ENCODE measurements at regions not wholly inside any gene's neighbourhood (a gene's known extent, or its start where the extent isn't known, plus 50 kb on each side); places are given as distances from the start of the nearest gene placed in this dataset.

GRCh38 chr5:51838459-51838858 lies 455.2 kb downstream of the ISL1 start:
- WGBS, 2 donors, result 72 to 79% methylated on average over 2 of the region's 2 CpGs
- DNase-seq (no peak), ATAC-seq (no peak), FAIRE-seq (no peak)
- intact Hi-C loops (cut with DNase I), result no loop called here
- Histone ChIP-seq H3K27me3 (no peaks in the 10 kb centered on the region), H3K9me3 (no peaks in the 10 kb centered on the region), H3K4me3 (no peak overlapping the region), H3K27ac (no peak overlapping the region), H3K36me3 (no peaks in the 10 kb centered on the region), H3K4me1 (no peaks in the 10 kb centered on the region)
- TF ChIP-seq CTCF (IDR thresholded peaks at IDR 0.05), result no peak

- WGBS, 2 donors, result 63 to 75% methylated on average over 7 of the region's 7 CpGs
- Histone ChIP-seq H3K36me3 (no peaks in the 10 kb centered on the region), H3K27ac (no peak overlapping the region), H3K9me3 (no peaks in the 10 kb centered on the region), H3K4me3 (no peak overlapping the region), H3K27me3 (no peaks in the 10 kb centered on the region), H3K4me1 (no peaks in the 10 kb centered on the region)
- TF ChIP-seq CTCF (IDR thresholded peaks at IDR 0.05), result no peak
- DNase-seq (no peak), ATAC-seq (no peak), FAIRE-seq (no peak)
- intact Hi-C loops (cut with DNase I), result no loop called here
Observed at GRCh38 chr5:51843893-51844292, 460.6 kb downstream of the ISL1 start.

- FAIRE-seq, result no peak
- ATAC-seq, result no peak
- Histone ChIP-seq H3K9me3 (no peaks in the 10 kb centered on the region), H3K27ac (no peak overlapping the region), H3K4me3 (no peak overlapping the region), H3K4me1 (no peaks in the 10 kb centered on the region), H3K36me3 (no peaks in the 10 kb centered on the region), H3K27me3 (no peaks in the 10 kb centered on the region)
- 53 to 56% methylated on average over 2 of the region's 2 CpGs for WGBS, 2 donors
- intact Hi-C loops (cut with DNase I), result no loop called here
- TF ChIP-seq CTCF (IDR thresholded peaks at IDR 0.05), result no peak
- DNase-seq, result no peak
Observed at GRCh38 chr5:51846015-51846414, 462.8 kb downstream of the ISL1 start.

GRCh38 chr5:51859624-51860023 lies 476.4 kb downstream of the ISL1 start:
- no peak for FAIRE-seq
- TF ChIP-seq CTCF (IDR thresholded peaks at IDR 0.05), result no peak
- WGBS, 2 donors, result 49 to 54% methylated on average over 4 of the region's 4 CpGs

GRCh38 chr5:51860532-51861018 lies 477.3 kb downstream of the ISL1 start:
- TF ChIP-seq CTCF (IDR thresholded peaks at IDR 0.05), result no peak
- WGBS, 2 donors, result 10 to 15% methylated on average over 1 of the region's 1 CpG
- H3K27me3 ChIP-seq, result peaks cover 0 to 4% (median 0%) of the 10 kb centered on the region in 4 donors
- intact Hi-C loops (cut with DNase I), result no loop called here
- H3K4me1 ChIP-seq, result no peaks in the 10 kb centered on the region
- no peaks in the 10 kb centered on the region for H3K9me3 ChIP-seq
- no peak overlapping the region for H3K27ac ChIP-seq
- no peaks in the 10 kb centered on the region for H3K36me3 ChIP-seq
- DNase-seq, result no peak
- no peak overlapping the region for H3K4me3 ChIP-seq
- ATAC-seq, result no peak
- peak; percentile 43 for FAIRE-seq

More at GRCh38 chr5:51859624-51860023, 476.4 kb downstream of the ISL1 start:
- no peaks in the 10 kb centered on the region for H3K9me3 ChIP-seq
- H3K27ac ChIP-seq, result no peak overlapping the region
- DNase-seq (no peak), ATAC-seq (no peak)
- intact Hi-C loops (cut with DNase I), result no loop called here
- H3K27me3 ChIP-seq, result peaks cover 0 to 4% (median 0%) of the 10 kb centered on the region in 4 donors
- H3K4me3 ChIP-seq, result no peak overlapping the region
- H3K36me3 ChIP-seq, result no peaks in the 10 kb centered on the region
- H3K4me1 ChIP-seq, result no peaks in the 10 kb centered on the region

Measured in pancreas (tissue), 10 donors.